ENCODE measurements at regions not wholly inside any gene's neighbourhood (a gene's known extent, or its start where the extent isn't known, plus 50 kb on each side); places are given as distances from the start of the nearest gene placed in this dataset.

DNA sequence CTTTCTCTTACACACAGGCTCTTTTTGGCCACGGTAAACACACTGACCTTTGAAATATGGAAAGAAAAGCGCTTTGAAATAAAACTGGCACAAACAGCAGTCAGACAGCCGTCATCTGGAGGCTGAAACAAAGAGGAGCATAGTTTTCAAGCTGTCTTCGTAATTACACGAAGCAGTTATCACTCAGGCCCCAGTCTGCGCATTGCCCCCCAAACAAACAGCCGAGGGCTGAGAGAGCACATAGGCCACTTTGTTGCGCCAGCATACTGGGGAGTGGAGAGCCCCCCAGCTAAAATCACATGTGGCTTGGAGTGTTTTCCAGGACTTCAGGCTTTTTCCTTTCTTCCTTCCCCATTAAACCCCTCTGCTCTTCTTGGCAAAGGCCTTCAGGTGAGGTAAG is 142.9 kb upstream of the BTG1 start:
- TF ChIP-seq POLR2AphosphoS5 (IDR thresholded peaks at IDR 0.05; ENCODE audit: borderline replicate concordance, low read depth, low read length) (no peak), FOXP2 (optimal IDR thresholded peaks at IDR 0.05; ENCODE audit: control extremely low read depth, extremely low read length, insufficient read depth) (no peak), EZH2 (IDR thresholded peaks at IDR 0.05) (no peak)
- no peak overlapping the region for H3K9ac ChIP-seq (ENCODE audit: insufficient read length)
- H3K9me3 ChIP-seq (ENCODE audit: low read depth, low read length) = no peaks in the 10 kb centered on the region
- H3K4me3 ChIP-seq = no peak overlapping the region
- H3K27ac ChIP-seq = no peak overlapping the region
- DNase-seq (ENCODE audit: low read depth, low spot score) = no peak
- H3K36me3 ChIP-seq (ENCODE audit: insufficient read depth, low read length) = no peaks in the 10 kb centered on the region

DNA sequence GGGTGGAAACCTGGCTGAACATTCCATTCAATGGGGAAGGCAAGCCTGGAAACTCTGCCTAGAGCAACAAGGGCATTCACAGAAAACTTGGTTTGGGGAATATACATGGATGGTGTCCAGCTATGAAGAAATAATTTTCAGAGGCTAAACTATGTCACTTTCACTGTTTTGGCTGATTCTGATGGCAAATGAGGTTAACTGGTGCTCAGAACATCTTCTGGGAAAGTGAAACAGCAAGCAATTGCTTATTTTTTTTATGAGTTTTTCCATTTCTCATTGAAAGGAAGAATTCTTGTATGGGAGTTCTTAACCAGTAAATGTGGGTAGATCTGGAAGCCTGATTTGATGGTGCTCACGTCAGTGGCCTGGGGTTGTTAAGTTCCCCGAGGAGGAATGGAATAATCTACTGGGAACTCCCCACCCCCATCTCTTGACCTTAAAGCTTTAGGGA is 132.8 kb upstream of the BTG1 start:
- DNase-seq (ENCODE audit: low read depth, low spot score) = no peak
- no peak overlapping the region for H3K27ac ChIP-seq
- no peak overlapping the region for H3K4me3 ChIP-seq
- no peaks in the 10 kb centered on the region for H3K9me3 ChIP-seq (ENCODE audit: low read depth, low read length)
- H3K9ac ChIP-seq (ENCODE audit: insufficient read length) = no peak overlapping the region
- TF ChIP-seq POLR2AphosphoS5 (IDR thresholded peaks at IDR 0.05; ENCODE audit: borderline replicate concordance, low read depth, low read length) (no peak), EZH2 (IDR thresholded peaks at IDR 0.05) (no peak), FOXP2 (optimal IDR thresholded peaks at IDR 0.05; ENCODE audit: control extremely low read depth, extremely low read length, insufficient read depth) (no peak)
- H3K36me3 ChIP-seq (ENCODE audit: insufficient read depth, low read length) = no peaks in the 10 kb centered on the region

DNA sequence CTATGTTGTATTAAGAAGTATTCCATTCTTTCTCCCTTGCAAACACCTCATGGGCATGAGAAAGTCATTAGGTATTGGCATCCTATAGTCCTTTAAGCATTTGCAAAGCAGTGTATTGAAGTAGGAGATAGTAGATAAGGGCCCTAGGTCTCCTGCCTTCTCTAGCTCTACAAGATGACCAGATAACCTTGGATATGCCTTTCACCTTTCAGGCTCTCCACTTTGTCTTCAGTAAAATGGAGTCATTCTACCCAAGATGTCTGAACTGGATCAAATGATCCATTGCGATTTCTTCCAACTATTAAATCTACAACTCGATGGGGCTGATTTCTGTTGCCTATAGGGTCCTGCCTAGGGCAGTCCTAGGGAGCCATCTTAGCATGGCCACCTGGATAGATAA is 132.1 kb upstream of the BTG1 start:
- Histone ChIP-seq H3K36me3 (ENCODE audit: insufficient read depth, low read length) (no peaks in the 10 kb centered on the region), H3K9ac (ENCODE audit: insufficient read length) (no peak overlapping the region), H3K27ac (no peak overlapping the region), H3K4me3 (no peak overlapping the region), H3K9me3 (ENCODE audit: low read depth, low read length) (no peaks in the 10 kb centered on the region)
- no peak for TF ChIP-seq EZH2 (IDR thresholded peaks at IDR 0.05)
- TF ChIP-seq FOXP2 (optimal IDR thresholded peaks at IDR 0.05; ENCODE audit: control extremely low read depth, extremely low read length, insufficient read depth) = no peak
- TF ChIP-seq POLR2AphosphoS5 (IDR thresholded peaks at IDR 0.05; ENCODE audit: borderline replicate concordance, low read depth, low read length) = no peak
- no peak for DNase-seq (ENCODE audit: low read depth, low spot score)

DNA sequence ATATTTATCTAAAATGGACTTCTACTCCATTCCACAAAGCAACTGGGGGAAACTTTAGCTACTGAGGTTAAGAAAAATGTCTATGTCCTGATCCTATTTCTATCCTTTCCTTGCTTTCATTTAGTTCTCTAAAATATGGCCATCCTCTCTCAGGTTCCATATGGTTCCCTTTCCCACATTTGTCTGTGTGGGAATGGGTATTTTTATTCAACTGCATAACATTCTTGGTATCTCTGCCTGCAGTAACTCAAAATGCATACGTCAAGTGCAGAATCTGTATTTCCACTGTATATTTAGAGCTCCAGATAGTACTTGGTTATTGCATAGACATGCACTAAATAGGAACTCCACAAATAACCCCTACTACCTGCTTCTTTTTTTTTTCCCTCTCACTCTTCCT is 130.6 kb upstream of the BTG1 start:
- TF ChIP-seq POLR2AphosphoS5 (IDR thresholded peaks at IDR 0.05; ENCODE audit: borderline replicate concordance, low read depth, low read length) (no peak), FOXP2 (optimal IDR thresholded peaks at IDR 0.05; ENCODE audit: control extremely low read depth, extremely low read length, insufficient read depth) (no peak), EZH2 (IDR thresholded peaks at IDR 0.05) (no peak)

DNA sequence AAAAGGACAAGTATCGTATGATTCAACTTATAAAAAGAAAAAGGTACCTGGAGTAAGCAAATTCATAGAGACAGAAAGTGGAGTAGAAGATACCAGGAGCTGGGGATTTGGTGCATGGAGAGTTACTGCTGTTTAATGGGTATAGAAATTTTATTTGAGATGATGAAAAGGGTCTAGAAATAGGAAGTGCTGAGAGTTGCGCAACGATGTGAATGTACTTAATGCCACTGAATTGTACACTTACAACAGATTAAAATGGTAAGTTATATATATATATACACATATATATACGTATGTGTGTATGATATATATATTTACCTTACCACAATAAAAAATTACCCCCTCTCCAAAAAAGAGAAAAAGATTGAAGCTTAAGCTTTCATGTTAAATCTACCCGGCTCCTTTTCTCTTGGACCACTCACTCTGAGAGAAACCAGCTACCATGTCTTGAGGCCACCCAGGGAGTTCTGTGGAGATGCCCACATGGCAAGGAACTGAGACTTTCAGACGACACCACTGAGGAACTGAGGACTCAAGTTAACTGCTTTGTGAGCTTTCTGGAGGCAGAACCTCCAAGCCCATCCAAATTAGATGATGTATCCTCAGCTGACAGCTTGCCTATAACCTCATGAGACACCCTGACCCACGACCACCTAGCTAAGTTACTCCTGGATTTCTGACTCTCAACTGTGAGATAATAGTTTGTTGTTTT is 130.0 kb upstream of the BTG1 start:
- no peak overlapping the region for H3K27ac ChIP-seq
- no peak overlapping the region for H3K4me3 ChIP-seq
- no peak for TF ChIP-seq EZH2 (IDR thresholded peaks at IDR 0.05)
- TF ChIP-seq FOXP2 (optimal IDR thresholded peaks at IDR 0.05; ENCODE audit: control extremely low read depth, extremely low read length, insufficient read depth) = no peak
- TF ChIP-seq POLR2AphosphoS5 (IDR thresholded peaks at IDR 0.05; ENCODE audit: borderline replicate concordance, low read depth, low read length) = no peak
- no peaks in the 10 kb centered on the region for H3K36me3 ChIP-seq (ENCODE audit: insufficient read depth, low read length)
- DNase-seq (ENCODE audit: low read depth, low spot score) = no peak
- H3K9ac ChIP-seq (ENCODE audit: insufficient read length) = no peak overlapping the region
- no peaks in the 10 kb centered on the region for H3K9me3 ChIP-seq (ENCODE audit: low read depth, low read length)

More for the DNA sequence above, 130.6 kb upstream of the BTG1 start:
- H3K4me3 ChIP-seq = no peak overlapping the region
- DNase-seq (ENCODE audit: low read depth, low spot score) = no peak
- no peak overlapping the region for H3K27ac ChIP-seq
- H3K9ac ChIP-seq (ENCODE audit: insufficient read length) = no peak overlapping the region
- H3K9me3 ChIP-seq (ENCODE audit: low read depth, low read length) = no peaks in the 10 kb centered on the region
- no peaks in the 10 kb centered on the region for H3K36me3 ChIP-seq (ENCODE audit: insufficient read depth, low read length)

DNA sequence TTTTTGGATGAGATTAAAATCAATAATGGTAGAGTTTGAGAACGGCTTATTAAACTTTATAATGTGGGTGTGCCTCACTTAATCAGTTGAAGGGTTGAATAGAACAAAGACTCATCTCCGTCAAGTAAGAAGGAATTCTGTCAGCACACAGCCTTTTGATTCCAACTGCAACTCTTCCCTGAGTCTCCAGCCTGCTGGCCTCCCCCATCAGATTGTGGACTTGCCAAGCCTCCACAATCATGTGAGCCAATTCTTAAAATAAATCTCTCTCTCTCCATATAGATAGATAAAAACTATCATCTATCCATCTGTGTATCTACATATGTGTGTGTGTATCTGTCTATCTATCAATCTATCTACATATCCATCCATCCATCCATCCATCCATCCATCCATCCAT is 127.4 kb upstream of the BTG1 start:
- Histone ChIP-seq H3K36me3 (ENCODE audit: insufficient read depth, low read length) (no peaks in the 10 kb centered on the region), H3K27ac (no peak overlapping the region), H3K4me3 (no peak overlapping the region), H3K9ac (ENCODE audit: insufficient read length) (no peak overlapping the region), H3K9me3 (ENCODE audit: low read depth, low read length) (no peaks in the 10 kb centered on the region)
- DNase-seq (ENCODE audit: low read depth, low spot score) = no peak
- TF ChIP-seq EZH2 (IDR thresholded peaks at IDR 0.05) = no peak
- TF ChIP-seq FOXP2 (optimal IDR thresholded peaks at IDR 0.05; ENCODE audit: control extremely low read depth, extremely low read length, insufficient read depth) = no peak
- TF ChIP-seq POLR2AphosphoS5 (IDR thresholded peaks at IDR 0.05; ENCODE audit: borderline replicate concordance, low read depth, low read length) = no peak

DNA sequence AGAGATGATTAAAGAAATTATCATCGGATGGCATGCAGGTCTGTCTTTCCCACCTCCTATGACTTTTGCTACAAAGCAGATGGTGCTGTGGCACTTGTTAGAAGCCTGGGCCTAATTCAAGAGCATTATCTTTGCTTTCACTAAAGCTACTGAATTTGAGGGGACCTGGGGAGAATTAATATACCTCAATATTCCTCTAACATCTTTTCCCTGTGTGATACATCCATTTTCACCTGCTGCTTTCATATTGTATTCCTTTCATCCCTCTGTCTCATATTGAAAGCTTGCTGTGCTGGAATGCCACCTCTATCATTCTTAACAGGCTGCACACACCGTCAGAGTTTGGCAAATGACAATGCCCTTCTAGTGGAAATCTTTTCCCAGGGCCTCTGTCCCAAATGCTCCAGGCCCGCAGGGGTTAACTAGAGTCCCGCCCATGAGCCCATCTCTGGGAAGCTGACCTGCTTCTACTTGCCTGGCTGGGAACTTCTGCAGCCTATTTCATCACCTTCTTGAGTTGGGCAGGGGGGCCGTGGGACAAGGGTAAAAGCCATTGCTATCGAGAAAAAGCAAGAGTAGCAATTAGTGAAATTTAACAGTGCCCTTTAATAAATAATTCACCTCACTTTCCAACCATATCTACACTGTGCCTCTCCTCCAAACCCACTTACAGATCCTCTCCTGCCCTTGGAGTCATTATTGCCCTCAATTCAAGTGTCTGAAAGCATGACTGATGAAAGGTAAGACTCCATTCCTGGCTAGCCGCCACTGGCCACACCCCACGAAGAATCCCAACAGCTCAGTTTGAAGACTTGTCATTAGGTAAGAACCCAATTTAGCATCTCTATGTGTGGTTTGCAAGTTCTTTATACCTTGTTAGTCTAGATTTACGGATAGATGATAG is 126.7 kb upstream of the BTG1 start:
- no peak overlapping the region for H3K4me3 ChIP-seq
- no peaks in the 10 kb centered on the region for H3K36me3 ChIP-seq (ENCODE audit: insufficient read depth, low read length)
- H3K9me3 ChIP-seq (ENCODE audit: low read depth, low read length) = no peaks in the 10 kb centered on the region
- no peak for DNase-seq (ENCODE audit: low read depth, low spot score)
- H3K9ac ChIP-seq (ENCODE audit: insufficient read length) = no peak overlapping the region
- TF ChIP-seq EZH2 (IDR thresholded peaks at IDR 0.05) (no peak), POLR2AphosphoS5 (IDR thresholded peaks at IDR 0.05; ENCODE audit: borderline replicate concordance, low read depth, low read length) (no peak), FOXP2 (optimal IDR thresholded peaks at IDR 0.05; ENCODE audit: control extremely low read depth, extremely low read length, insufficient read depth) (no peak)
- no peak overlapping the region for H3K27ac ChIP-seq

DNA sequence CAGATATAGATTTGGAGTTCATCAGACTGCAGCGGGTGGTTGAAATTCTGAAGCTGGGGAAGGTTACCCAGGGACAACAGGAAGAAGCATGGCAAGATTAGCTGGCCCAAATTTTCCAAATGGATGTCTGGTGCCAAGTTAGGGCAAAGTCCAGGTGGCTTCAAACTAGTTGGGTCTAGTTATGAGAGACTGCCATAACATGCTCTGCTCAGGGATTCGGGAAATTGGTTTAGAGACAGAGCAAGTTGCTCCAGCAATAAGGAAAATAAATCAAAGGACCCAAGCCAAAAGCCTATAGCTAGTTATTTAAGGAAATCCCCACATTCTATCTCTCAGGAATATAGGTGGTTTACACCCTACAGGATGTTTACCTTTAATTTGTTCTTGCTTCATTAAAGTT is 125.7 kb upstream of the BTG1 start:
- Histone ChIP-seq H3K4me3 (no peak overlapping the region), H3K9me3 (ENCODE audit: low read depth, low read length) (no peaks in the 10 kb centered on the region), H3K36me3 (ENCODE audit: insufficient read depth, low read length) (no peaks in the 10 kb centered on the region), H3K27ac (no peak overlapping the region), H3K9ac (ENCODE audit: insufficient read length) (no peak overlapping the region)
- DNase-seq (ENCODE audit: low read depth, low spot score) = no peak
- TF ChIP-seq POLR2AphosphoS5 (IDR thresholded peaks at IDR 0.05; ENCODE audit: borderline replicate concordance, low read depth, low read length) (no peak), EZH2 (IDR thresholded peaks at IDR 0.05) (no peak), FOXP2 (optimal IDR thresholded peaks at IDR 0.05; ENCODE audit: control extremely low read depth, extremely low read length, insufficient read depth) (no peak)
